GM21423 (cell line): ENCODE measurements at regions not wholly inside any gene's neighbourhood (a gene's known extent, or its start where the extent isn't known, plus 50 kb on each side); places are given as distances from the start of the nearest gene placed in this dataset.
"Not testable (repeated sequence)": the region's sequence is repeated elsewhere in the genome, so short reads cannot be mapped to it uniquely, and the experiment has no call there.

ENCODE experiments used
- ATAC-seq: cut with Tn5 transposase; IDR thresholded peaks from one replicate; pipeline ENCODE4 v1.9.1; 2021; ENCODE audit warnings: mild to moderate bottlenecking, moderate library complexity; ENCODE audit not compliant: unreplicated experiment

GRCh38 chr18:10162340-10162739 lies 248.5 kb downstream of the VAPA start:
- ATAC-seq: no peak

- no peak for ATAC-seq
Measured at GRCh38 chr18:10164271-10165071, 250.7 kb downstream of the VAPA start.

- ATAC-seq: no peak
Measured at GRCh38 chr18:10166164-10166807, 252.5 kb downstream of the VAPA start.

- ATAC-seq: no peak
Measured at GRCh38 chr18:10167759-10168158, 253.9 kb downstream of the VAPA start.

GRCh38 chr18:10168477-10168876 lies 254.7 kb downstream of the VAPA start:
- ATAC-seq: no peak

- no peak for ATAC-seq
Measured at GRCh38 chr18:10169064-10169562, 255.3 kb downstream of the VAPA start.

- ATAC-seq: no peak
Measured at GRCh38 chr18:10169814-10170213, 256.0 kb downstream of the VAPA start.

- no peak for ATAC-seq
Measured at GRCh38 chr18:10170375-10170774, 256.6 kb downstream of the VAPA start.

- not testable (repeated sequence) for ATAC-seq
Measured at GRCh38 chr18:10175333-10175732, 261.5 kb downstream of the VAPA start.

- ATAC-seq: not testable (repeated sequence)
Measured at GRCh38 chr18:10179326-10179725, 265.5 kb downstream of the VAPA start.

- no peak for ATAC-seq
Measured at GRCh38 chr18:10182009-10182624, 268.3 kb downstream of the VAPA start.

GRCh38 chr18:10184776-10185175 lies 269.7 kb upstream of the APCDD1 start:
- ATAC-seq: no peak

GRCh38 chr18:10188971-10189810 lies 265.2 kb upstream of the APCDD1 start:
- ATAC-seq: no peak

- no peak for ATAC-seq
Measured at GRCh38 chr18:10190564-10190963, 263.9 kb upstream of the APCDD1 start.

- ATAC-seq: no peak
Measured at GRCh38 chr18:10193444-10193843, 261.0 kb upstream of the APCDD1 start.

GRCh38 chr18:10194592-10194991 lies 259.8 kb upstream of the APCDD1 start:
- no peak for ATAC-seq

GRCh38 chr18:10195529-10195928 lies 258.9 kb upstream of the APCDD1 start:
- no peak for ATAC-seq

- ATAC-seq: no peak
Measured at GRCh38 chr18:10197097-10197496, 257.3 kb upstream of the APCDD1 start.

- ATAC-seq: no peak
Measured at GRCh38 chr18:10201226-10201625, 253.2 kb upstream of the APCDD1 start.

- no peak for ATAC-seq
Measured at GRCh38 chr18:10201659-10202058, 252.8 kb upstream of the APCDD1 start.

GRCh38 chr18:10202845-10203321 lies 251.6 kb upstream of the APCDD1 start:
- no peak for ATAC-seq
